Esophagus (tissue), 2 donors: ENCODE measurements at regions not wholly inside any gene's neighbourhood (a gene's known extent, or its start where the extent isn't known, plus 50 kb on each side); places are given as distances from the start of the nearest gene placed in this dataset.

Experiments
- H3K27ac ChIP-seq, 2 donors: one replicate each; pipeline ENCODE4 v1.5.1; 2013; ENCODE audit warnings: low read depth in 2 of 2, mild to moderate bottlenecking in 2 of 2, inconsistent platforms in 1 of 2, low read length in 1 of 2, moderate library complexity in 1 of 2
- H3K27me3 ChIP-seq, 2 donors: one replicate each; pipeline ENCODE4 v1.6.1; 2013; ENCODE audit warnings: low read length in 2 of 2, control low read depth in 1 of 2, mild to moderate bottlenecking in 1 of 2; ENCODE audit not compliant: insufficient read depth in 2 of 2, control insufficient read depth in 1 of 2
- H3K36me3 ChIP-seq, 2 donors: one replicate each; pipeline ENCODE4 v1.6.1; 2013; ENCODE audit warnings: low read length in 1 of 2; ENCODE audit not compliant: control insufficient read depth in 2 of 2, insufficient read depth in 2 of 2
- H3K4me1 ChIP-seq, 2 donors: one replicate each; pipeline ENCODE4 v1.6.1; 2013; ENCODE audit warnings: low read length in 1 of 2; ENCODE audit not compliant: control insufficient read depth in 2 of 2, insufficient read depth in 2 of 2
- H3K4me3 ChIP-seq, 2 donors: one replicate each; pipeline ENCODE4 v1.5.1; 2013; ENCODE audit warnings: low read length in 2 of 2, mild to moderate bottlenecking in 2 of 2, low read depth in 1 of 2, moderate library complexity in 1 of 2
- H3K9me3 ChIP-seq, 2 donors: one replicate each; pipeline ENCODE4 v1.6.1; 2013; ENCODE audit warnings: mild to moderate bottlenecking in 2 of 2, low read depth in 1 of 2, low read length in 1 of 2, moderate library complexity in 1 of 2; ENCODE audit not compliant: control insufficient read depth in 2 of 2, insufficient read depth in 1 of 2
- WGBS, 2 donors: extraction: QIAGEN DNeasy Blood & Tissue Kit; methylation state at CpG; one replicate each; pipeline ENCODE4 v1.1.7; 2013; 5-methylcytosine and 5-hydroxymethylcytosine counted together
- donor health status: healthy with polysubstance abuse.
- donor health status: Bipolar disorder and iron deficiency.

- H3K27me3 ChIP-seq = no peaks in the 10 kb centered on the region
- H3K27ac ChIP-seq = no peak overlapping the region
- no peaks in the 10 kb centered on the region for H3K36me3 ChIP-seq
- no peaks in the 10 kb centered on the region for H3K9me3 ChIP-seq
- WGBS, 2 donors = 11 to 18% methylated on average over 1 of the region's 1 CpG
- no peak overlapping the region for H3K4me3 ChIP-seq
- H3K4me1 ChIP-seq = no peaks in the 10 kb centered on the region
Measured at GRCh38 chr16:17768257-17768656, 297.5 kb upstream of the XYLT1 start.

- no peak overlapping the region for H3K4me3 ChIP-seq
- H3K36me3 ChIP-seq = no peaks in the 10 kb centered on the region
- no peaks in the 10 kb centered on the region for H3K9me3 ChIP-seq
- H3K27me3 ChIP-seq = peaks cover 0 to 2% of the 10 kb centered on the region in 2 donors
- WGBS, 2 donors = 39 to 40% methylated on average over 2 of the region's 2 CpGs
- no peak overlapping the region for H3K27ac ChIP-seq
- no peaks in the 10 kb centered on the region for H3K4me1 ChIP-seq
Measured at GRCh38 chr16:17766012-17766411, 295.3 kb upstream of the XYLT1 start.

DNA sequence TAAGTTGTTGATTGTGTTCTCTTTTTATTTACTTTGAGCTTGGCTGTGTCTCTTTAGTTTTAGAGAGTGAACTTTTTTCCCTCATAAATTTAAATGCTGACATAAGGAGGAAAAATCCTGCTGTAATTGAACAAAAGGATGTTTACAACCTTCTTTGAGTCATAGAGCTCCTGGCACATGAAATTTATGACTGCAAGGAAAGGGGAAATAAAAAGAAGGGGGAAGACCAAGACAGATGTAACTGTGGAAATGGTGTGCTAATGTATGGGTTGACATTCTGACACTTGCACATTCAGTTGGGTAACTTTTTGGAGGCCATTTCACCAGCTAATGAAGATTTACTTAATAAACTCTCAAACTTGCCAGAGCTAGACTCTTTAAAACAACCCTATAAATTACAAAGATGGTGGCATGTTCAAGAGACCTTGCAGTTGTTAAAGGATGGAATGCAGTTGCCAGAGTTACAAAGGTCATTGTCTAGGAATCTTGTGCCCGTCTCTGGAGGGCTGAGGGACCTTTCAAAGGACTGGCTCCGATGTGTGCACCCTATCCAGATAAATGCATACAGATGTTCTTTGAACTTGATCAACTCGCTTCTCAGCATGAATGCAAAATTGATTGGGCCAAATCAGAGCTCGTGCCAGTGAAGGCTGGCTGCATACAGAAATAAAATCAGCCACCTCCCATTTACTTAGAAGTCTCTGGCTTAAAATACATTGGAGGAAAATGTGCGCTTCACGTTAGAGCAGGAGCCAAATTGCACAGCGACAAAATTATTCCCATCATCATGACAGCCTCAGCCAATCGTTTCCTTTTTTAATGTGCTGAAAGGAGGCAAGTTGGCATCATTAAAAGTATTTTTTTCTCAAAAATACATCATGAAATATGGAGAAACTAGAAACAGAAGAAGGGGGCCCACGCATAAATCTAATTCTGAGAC lies 289.0 kb upstream of the XYLT1 start:
- H3K4me3 ChIP-seq = no peak overlapping the region
- no peak overlapping the region for H3K27ac ChIP-seq
- H3K9me3 ChIP-seq = no peaks in the 10 kb centered on the region
- H3K4me1 ChIP-seq = no peaks in the 10 kb centered on the region
- H3K27me3 ChIP-seq = peaks cover 0 to 2% of the 10 kb centered on the region in 2 donors
- no peaks in the 10 kb centered on the region for H3K36me3 ChIP-seq
- 75 to 77% methylated on average over 9 of the region's 9 CpGs for WGBS, 2 donors

DNA sequence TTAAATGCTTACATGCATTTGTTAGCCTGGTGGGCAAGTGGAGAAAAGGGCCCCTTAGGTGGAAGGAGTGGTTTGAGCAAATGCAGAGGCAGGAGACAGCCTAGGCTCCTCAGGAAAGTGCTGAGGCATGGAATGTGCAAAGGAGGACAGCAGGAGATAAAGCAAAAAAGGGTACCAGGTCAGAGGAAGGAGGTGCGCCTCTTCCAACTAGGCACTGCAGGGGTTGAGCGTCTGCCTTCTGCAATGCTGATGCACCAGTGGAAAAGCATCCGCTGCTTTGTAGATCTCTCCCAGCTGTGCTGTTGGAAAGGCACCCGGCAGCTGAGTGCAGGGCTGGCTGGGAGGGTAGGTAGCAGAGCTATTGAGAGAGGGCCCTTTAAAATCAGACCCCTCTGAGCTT lies 287.0 kb upstream of the XYLT1 start:
- Histone ChIP-seq H3K9me3 (no peaks in the 10 kb centered on the region), H3K36me3 (no peaks in the 10 kb centered on the region), H3K4me3 (no peak overlapping the region), H3K4me1 (no peaks in the 10 kb centered on the region), H3K27ac (no peak overlapping the region), H3K27me3 (peaks cover 0 to 2% of the 10 kb centered on the region in 2 donors)
- 51 to 53% methylated on average over 4 of the region's 4 CpGs for WGBS, 2 donors

DNA sequence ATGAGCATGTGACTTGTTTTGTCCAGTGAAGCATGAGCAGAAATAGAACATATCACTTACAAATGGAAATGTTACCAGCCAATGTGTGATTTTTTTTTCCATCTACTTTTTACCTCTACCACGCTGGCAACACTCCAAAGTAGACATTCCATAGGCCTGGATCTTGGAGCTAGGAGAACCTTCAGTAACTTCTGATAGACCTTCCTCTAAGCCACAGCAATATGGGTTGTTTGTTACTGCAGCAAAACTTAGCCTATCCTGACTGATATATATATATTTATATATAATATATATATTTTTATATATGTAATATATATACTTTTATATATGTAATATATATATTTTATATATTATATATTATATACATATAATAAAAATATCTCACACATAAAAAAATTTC lies 284.4 kb upstream of the XYLT1 start:
- Histone ChIP-seq H3K36me3 (no peaks in the 10 kb centered on the region), H3K4me1 (no peaks in the 10 kb centered on the region), H3K9me3 (no peaks in the 10 kb centered on the region), H3K27me3 (no peaks in the 10 kb centered on the region), H3K4me3 (no peak overlapping the region), H3K27ac (no peak overlapping the region)
- WGBS, 2 donors = 65 to 69% methylated on average over 1 of the region's 1 CpG

DNA sequence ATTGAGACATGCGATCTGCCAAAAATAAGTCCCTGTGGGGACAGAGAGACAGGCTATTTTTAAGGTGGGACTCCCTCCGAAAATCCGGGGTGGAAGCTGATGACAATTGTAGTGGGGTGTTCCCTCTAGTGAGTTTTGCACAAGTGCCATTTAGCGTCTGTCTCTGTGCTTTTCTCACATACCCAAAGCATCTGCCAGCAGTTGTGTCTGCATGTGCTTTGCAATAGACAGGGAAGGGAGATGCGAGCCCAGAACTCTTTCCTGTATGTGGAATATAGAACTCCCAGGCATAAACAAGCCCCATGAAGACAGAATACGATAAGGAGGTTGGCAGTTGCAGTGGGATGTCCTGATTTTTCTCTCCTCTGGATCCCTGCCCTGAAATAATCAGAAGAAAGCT lies 282.7 kb upstream of the XYLT1 start:
- H3K4me1 ChIP-seq = no peaks in the 10 kb centered on the region
- no peaks in the 10 kb centered on the region for H3K36me3 ChIP-seq
- H3K4me3 ChIP-seq = no peak overlapping the region
- H3K27me3 ChIP-seq = no peaks in the 10 kb centered on the region
- 77% methylated on average over 6 of the region's 6 CpGs for WGBS, 2 donors
- H3K9me3 ChIP-seq = no peaks in the 10 kb centered on the region
- H3K27ac ChIP-seq = no peak overlapping the region

- peaks cover 0 to 2% of the 10 kb centered on the region in 2 donors for H3K4me1 ChIP-seq
- no peaks in the 10 kb centered on the region for H3K9me3 ChIP-seq
- H3K4me3 ChIP-seq = no peak overlapping the region
- no peaks in the 10 kb centered on the region for H3K27me3 ChIP-seq
- WGBS, 2 donors = 97 to 100% methylated on average over 1 of the region's 1 CpG
- H3K27ac ChIP-seq = no peak overlapping the region
- H3K36me3 ChIP-seq = no peaks in the 10 kb centered on the region
Measured at GRCh38 chr16:17749706-17750105, 278.9 kb upstream of the XYLT1 start.

- peaks cover 0 to 2% of the 10 kb centered on the region in 2 donors for H3K4me1 ChIP-seq
- no peaks in the 10 kb centered on the region for H3K9me3 ChIP-seq
- H3K4me3 ChIP-seq = no peak overlapping the region
- no peaks in the 10 kb centered on the region for H3K36me3 ChIP-seq
- H3K27ac ChIP-seq = no peak overlapping the region
- WGBS, 2 donors = 55 to 58% methylated on average over 11 of the region's 11 CpGs
- H3K27me3 ChIP-seq = no peaks in the 10 kb centered on the region
Measured at GRCh38 chr16:17748044-17748719, 277.4 kb upstream of the XYLT1 start.

GRCh38 chr16:17747081-17747756 lies 276.5 kb upstream of the XYLT1 start:
- no peak overlapping the region for H3K27ac ChIP-seq
- 52 to 62% methylated on average over 5 of the region's 5 CpGs for WGBS, 2 donors
- no peaks in the 10 kb centered on the region for H3K9me3 ChIP-seq
- no peaks in the 10 kb centered on the region for H3K27me3 ChIP-seq
- no peak overlapping the region for H3K4me3 ChIP-seq
- H3K4me1 ChIP-seq = peaks cover 0 to 2% of the 10 kb centered on the region in 2 donors
- H3K36me3 ChIP-seq = no peaks in the 10 kb centered on the region
